Tibial nerve (tissue), 4 donors: ENCODE measurements at regions not wholly inside any gene's neighbourhood (a gene's known extent, or its start where the extent isn't known, plus 50 kb on each side); places are given as distances from the start of the nearest gene placed in this dataset.

Source experiments
- EP300 ChIP-seq, 2 donors: sonication (generic); formaldehyde crosslinking; IDR thresholded peaks; one replicate each; pipeline ENCODE4 v1.6.1; 2017; ENCODE audit warnings: antibody characterized with exemption in 2 of 2, mild to moderate bottlenecking in 1 of 2
- POLR2A ChIP-seq, 2 donors: fragments of 450-650 bp; IDR thresholded peaks; one replicate each; pipeline ENCODE4 v1.6.1; 2017; ENCODE audit warnings: antibody characterized with exemption in 2 of 2, mild to moderate bottlenecking in 2 of 2, moderate library complexity in 2 of 2
- TF ChIP-seq, protein P1 (sequence below), 5 experiments: fragments of 200-600 bp in 3 of 5; fragments of 450-650 bp in 2 of 5; sonication (generic) in 3 of 5; IDR thresholded peaks; one replicate each; pipeline ENCODE4 v1.5.1; 2016 to 2019; ENCODE audit warnings: antibody characterized with exemption in 5 of 5, mild to moderate bottlenecking in 3 of 5, moderate library complexity in 2 of 5

- TF ChIP-seq, protein P1, sequence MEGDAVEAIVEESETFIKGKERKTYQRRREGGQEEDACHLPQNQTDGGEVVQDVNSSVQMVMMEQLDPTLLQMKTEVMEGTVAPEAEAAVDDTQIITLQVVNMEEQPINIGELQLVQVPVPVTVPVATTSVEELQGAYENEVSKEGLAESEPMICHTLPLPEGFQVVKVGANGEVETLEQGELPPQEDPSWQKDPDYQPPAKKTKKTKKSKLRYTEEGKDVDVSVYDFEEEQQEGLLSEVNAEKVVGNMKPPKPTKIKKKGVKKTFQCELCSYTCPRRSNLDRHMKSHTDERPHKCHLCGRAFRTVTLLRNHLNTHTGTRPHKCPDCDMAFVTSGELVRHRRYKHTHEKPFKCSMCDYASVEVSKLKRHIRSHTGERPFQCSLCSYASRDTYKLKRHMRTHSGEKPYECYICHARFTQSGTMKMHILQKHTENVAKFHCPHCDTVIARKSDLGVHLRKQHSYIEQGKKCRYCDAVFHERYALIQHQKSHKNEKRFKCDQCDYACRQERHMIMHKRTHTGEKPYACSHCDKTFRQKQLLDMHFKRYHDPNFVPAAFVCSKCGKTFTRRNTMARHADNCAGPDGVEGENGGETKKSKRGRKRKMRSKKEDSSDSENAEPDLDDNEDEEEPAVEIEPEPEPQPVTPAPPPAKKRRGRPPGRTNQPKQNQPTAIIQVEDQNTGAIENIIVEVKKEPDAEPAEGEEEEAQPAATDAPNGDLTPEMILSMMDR (IDR thresholded peaks at IDR 0.05), result no peak
- TF ChIP-seq POLR2A (IDR thresholded peaks at IDR 0.05) (no peak), EP300 (IDR thresholded peaks at IDR 0.05) (no peak)
Measured at GRCh38 chr9:99327667-99328066, 105.6 kb downstream of the SEC61B start.
